ENCODE measurements at regions not wholly inside any gene's neighbourhood (a gene's known extent, or its start where the extent isn't known, plus 50 kb on each side); places are given as distances from the start of the nearest gene placed in this dataset.

GRCh38 chr3:84194029-84194428 lies 764.8 kb upstream of the CADM2 start:
- in situ Hi-C loops (cut with HindIII; ENCODE audit: low pct_ligation_motif_present, low sequenced_read_pairs), result no loop called here
- Histone ChIP-seq H3K27me3 (replicated peaks) (no peaks in the 10 kb centered on the region), H3K27ac (no peak overlapping the region), H3K36me3 (replicated peaks) (no peaks in the 10 kb centered on the region), H3K4me3 (ENCODE audit: low read depth, low read length) (no peak overlapping the region)
- DNase-seq, result no peak
- TF ChIP-seq CTCF (IDR thresholded peaks at IDR 0.05; ENCODE audit: low read depth, low read length, missing control alignments), result no peak

- Histone ChIP-seq H3K36me3 (replicated peaks) (no peaks in the 10 kb centered on the region), H3K4me3 (ENCODE audit: low read depth, low read length) (no peak overlapping the region), H3K27ac (no peak overlapping the region), H3K27me3 (replicated peaks) (no peaks in the 10 kb centered on the region)
- TF ChIP-seq CTCF (IDR thresholded peaks at IDR 0.05; ENCODE audit: low read depth, low read length, missing control alignments), result no peak
- no peak for DNase-seq
- in situ Hi-C loops (cut with HindIII; ENCODE audit: low pct_ligation_motif_present, low sequenced_read_pairs), result no loop called here
Observed at GRCh38 chr3:84209474-84209873, 749.3 kb upstream of the CADM2 start.

- no peak for TF ChIP-seq CTCF (IDR thresholded peaks at IDR 0.05; ENCODE audit: low read depth, low read length, missing control alignments)
- in situ Hi-C loops (cut with HindIII; ENCODE audit: low pct_ligation_motif_present, low sequenced_read_pairs), result no loop called here
Observed at GRCh38 chr3:84223512-84223911, 735.3 kb upstream of the CADM2 start.

GRCh38 chr3:84224262-84224661 lies 734.5 kb upstream of the CADM2 start:
- Histone ChIP-seq H3K27me3 (replicated peaks) (no peaks in the 10 kb centered on the region), H3K36me3 (replicated peaks) (no peaks in the 10 kb centered on the region), H3K4me3 (ENCODE audit: low read depth, low read length) (no peak overlapping the region), H3K27ac (no peak overlapping the region)
- in situ Hi-C loops (cut with HindIII; ENCODE audit: low pct_ligation_motif_present, low sequenced_read_pairs), result no loop called here
- no peak for DNase-seq
- TF ChIP-seq CTCF (IDR thresholded peaks at IDR 0.05; ENCODE audit: low read depth, low read length, missing control alignments), result no peak

More at GRCh38 chr3:84223512-84223911, 735.3 kb upstream of the CADM2 start:
- H3K36me3 ChIP-seq (replicated peaks), result no peaks in the 10 kb centered on the region
- no peak overlapping the region for H3K27ac ChIP-seq
- no peaks in the 10 kb centered on the region for H3K27me3 ChIP-seq (replicated peaks)
- no peak for DNase-seq
- H3K4me3 ChIP-seq (ENCODE audit: low read depth, low read length), result no peak overlapping the region

GRCh38 chr3:84236261-84236660 lies 722.5 kb upstream of the CADM2 start:
- no peak overlapping the region for H3K27ac ChIP-seq
- H3K4me3 ChIP-seq (ENCODE audit: low read depth, low read length), result no peak overlapping the region
- in situ Hi-C loops (cut with HindIII; ENCODE audit: low pct_ligation_motif_present, low sequenced_read_pairs), result no loop called here
- no peaks in the 10 kb centered on the region for H3K36me3 ChIP-seq (replicated peaks)
- H3K27me3 ChIP-seq (replicated peaks), result no peaks in the 10 kb centered on the region
- no peak for DNase-seq
- no peak for TF ChIP-seq CTCF (IDR thresholded peaks at IDR 0.05; ENCODE audit: low read depth, low read length, missing control alignments)

GRCh38 chr3:84245789-84246188 lies 713.0 kb upstream of the CADM2 start:
- no peak for TF ChIP-seq CTCF (IDR thresholded peaks at IDR 0.05; ENCODE audit: low read depth, low read length, missing control alignments)
- in situ Hi-C loops (cut with HindIII; ENCODE audit: low pct_ligation_motif_present, low sequenced_read_pairs), result no loop called here

More at GRCh38 chr3:84245789-84246188, 713.0 kb upstream of the CADM2 start:
- Histone ChIP-seq H3K36me3 (replicated peaks) (no peaks in the 10 kb centered on the region), H3K4me3 (ENCODE audit: low read depth, low read length) (no peak overlapping the region), H3K27ac (no peak overlapping the region), H3K27me3 (replicated peaks) (no peaks in the 10 kb centered on the region)
- no peak for DNase-seq

All from brain microvascular endothelial cell (primary cell).